ENCODE measurements at regions not wholly inside any gene's neighbourhood (a gene's known extent, or its start where the extent isn't known, plus 50 kb on each side); places are given as distances from the start of the nearest gene placed in this dataset.

DNA sequence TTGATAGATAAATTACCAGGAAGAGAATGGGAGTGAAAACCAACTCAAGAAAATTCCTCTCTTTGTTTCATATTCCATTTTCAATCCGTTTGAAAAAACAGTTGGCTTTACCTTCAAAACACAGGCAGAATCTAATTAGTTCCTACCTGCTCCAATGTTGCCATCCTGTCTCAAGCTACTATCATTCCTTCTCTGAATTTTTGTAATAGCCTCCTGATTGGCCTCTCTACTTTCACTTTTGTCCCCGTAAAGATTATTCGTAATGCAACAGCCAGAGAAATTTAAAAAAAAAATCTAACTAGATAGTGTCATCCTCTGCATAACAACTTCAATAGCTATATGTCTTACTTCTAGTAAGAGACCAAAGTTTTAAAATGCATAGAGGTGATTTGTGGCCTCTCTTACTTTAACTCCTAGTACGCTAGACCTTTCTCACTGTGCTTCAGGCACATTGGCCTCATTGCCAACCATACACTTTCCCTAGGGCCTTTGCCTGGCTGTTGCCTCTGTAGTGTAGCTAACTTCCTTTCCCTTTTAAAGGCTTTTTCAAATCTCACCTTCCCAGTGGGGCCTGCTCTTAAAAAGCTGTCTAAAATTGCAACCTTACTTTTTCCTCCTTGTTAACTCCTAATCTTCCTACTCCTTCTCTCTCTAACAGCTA lies 311.3 kb upstream of the GRIN3A start:
- no peak overlapping the region for H3K4me3 ChIP-seq (ENCODE audit: low read length)
- DNase-seq (ENCODE audit: low read depth, low spot score), result no peak
- WGBS (ENCODE audit: insufficient coverage, insufficient read length), result no CpG with 5 or more reads among the region's 4 CpGs

DNA sequence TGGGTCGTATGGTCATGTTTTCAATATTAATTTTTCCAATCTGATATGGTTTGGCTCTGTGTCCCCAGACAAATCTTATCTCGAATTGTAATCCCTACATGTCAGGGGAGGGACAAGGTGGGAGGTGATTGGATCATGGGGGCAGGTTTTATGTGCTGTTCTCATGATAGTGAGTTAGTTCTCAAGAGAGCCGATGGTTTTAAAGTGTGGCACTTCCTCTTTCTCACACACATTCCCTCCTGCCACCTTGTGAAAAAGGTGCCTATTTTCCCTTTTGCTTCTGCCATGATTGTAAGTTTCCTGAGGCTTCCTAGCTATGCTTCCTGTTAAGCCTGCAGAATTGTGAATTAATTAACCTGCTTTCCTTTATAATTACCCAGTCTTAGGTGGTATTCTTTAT lies 309.1 kb upstream of the GRIN3A start:
- peaks cover 7% of the 10 kb centered on the region for H3K9me3 ChIP-seq (ENCODE audit: control insufficient read depth, insufficient read depth, low read length)
- DNase-seq (ENCODE audit: low read depth, low spot score), result no peak
- H3K27me3 ChIP-seq (ENCODE audit: control insufficient read depth, insufficient read depth, low read length), result no peaks in the 10 kb centered on the region
- H3K27ac ChIP-seq (ENCODE audit: low read length), result no peak overlapping the region
- no peak overlapping the region for H3K4me3 ChIP-seq (ENCODE audit: low read length)
- no peaks in the 10 kb centered on the region for H3K36me3 ChIP-seq (ENCODE audit: control insufficient read depth, insufficient read depth, low read length)
- WGBS (ENCODE audit: insufficient coverage, insufficient read length), result no CpG with 5 or more reads among the region's 3 CpGs
- H3K4me1 ChIP-seq (ENCODE audit: control insufficient read depth, insufficient read depth, low read length), result no peaks in the 10 kb centered on the region

More for the DNA sequence above, 311.3 kb upstream of the GRIN3A start:
- Histone ChIP-seq H3K36me3 (ENCODE audit: control insufficient read depth, insufficient read depth, low read length) (no peaks in the 10 kb centered on the region), H3K4me1 (ENCODE audit: control insufficient read depth, insufficient read depth, low read length) (no peaks in the 10 kb centered on the region), H3K27me3 (ENCODE audit: control insufficient read depth, insufficient read depth, low read length) (no peaks in the 10 kb centered on the region), H3K27ac (ENCODE audit: low read length) (no peak overlapping the region), H3K9me3 (ENCODE audit: control insufficient read depth, insufficient read depth, low read length) (peaks cover 7% of the 10 kb centered on the region)

DNA sequence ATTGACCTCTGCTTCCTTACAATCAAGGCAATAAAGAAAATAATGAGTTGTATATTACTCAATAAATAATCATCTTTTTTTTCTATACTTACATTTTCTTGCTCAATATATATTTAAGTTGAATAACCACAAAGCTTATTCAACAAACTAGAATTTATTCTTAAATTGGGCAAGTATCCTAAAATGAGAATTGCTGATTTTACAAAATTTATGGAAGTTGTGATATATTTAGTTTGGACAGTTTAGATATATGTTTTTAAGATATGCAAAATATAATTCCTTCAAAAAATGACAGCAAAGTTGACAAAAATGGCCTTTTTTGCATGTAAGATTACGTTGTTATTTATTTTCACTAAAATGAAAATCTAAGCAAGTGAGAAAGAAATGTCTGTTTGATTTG lies 305.7 kb upstream of the GRIN3A start:
- Histone ChIP-seq H3K36me3 (ENCODE audit: control insufficient read depth, insufficient read depth, low read length) (no peaks in the 10 kb centered on the region), H3K27me3 (ENCODE audit: control insufficient read depth, insufficient read depth, low read length) (no peaks in the 10 kb centered on the region), H3K9me3 (ENCODE audit: control insufficient read depth, insufficient read depth, low read length) (peaks cover 6% of the 10 kb centered on the region), H3K4me1 (ENCODE audit: control insufficient read depth, insufficient read depth, low read length) (no peaks in the 10 kb centered on the region), H3K4me3 (ENCODE audit: low read length) (no peak overlapping the region), H3K27ac (ENCODE audit: low read length) (no peak overlapping the region)
- no peak for DNase-seq (ENCODE audit: low read depth, low spot score)
- no CpG with 5 or more reads among the region's 1 CpG for WGBS (ENCODE audit: insufficient coverage, insufficient read length)

DNA sequence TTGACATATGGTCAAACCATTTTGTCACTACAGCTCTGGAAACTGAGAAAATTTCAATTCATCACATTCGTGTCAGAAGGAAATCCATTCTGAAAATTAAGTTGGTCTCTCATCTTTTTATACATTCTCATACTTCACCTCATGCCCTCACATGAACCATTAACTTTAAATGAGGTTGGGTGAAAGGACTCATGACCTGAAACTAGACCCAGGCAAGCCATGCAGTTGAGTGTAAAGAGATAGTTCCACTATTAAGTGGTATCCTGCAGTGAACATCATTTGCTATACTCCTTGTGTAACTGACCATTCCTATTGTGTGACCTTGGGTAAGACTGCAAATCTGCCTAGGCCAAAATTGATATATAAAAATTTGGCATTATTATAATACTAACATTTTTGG lies 299.6 kb upstream of the GRIN3A start:
- Histone ChIP-seq H3K27me3 (ENCODE audit: control insufficient read depth, insufficient read depth, low read length) (no peaks in the 10 kb centered on the region), H3K27ac (ENCODE audit: low read length) (no peak overlapping the region), H3K4me1 (ENCODE audit: control insufficient read depth, insufficient read depth, low read length) (no peaks in the 10 kb centered on the region), H3K9me3 (ENCODE audit: control insufficient read depth, insufficient read depth, low read length) (peaks cover 1% of the 10 kb centered on the region; the same call in 1 of the 2 replicates), H3K4me3 (ENCODE audit: low read length) (no peak overlapping the region), H3K36me3 (ENCODE audit: control insufficient read depth, insufficient read depth, low read length) (no peaks in the 10 kb centered on the region)
- WGBS (ENCODE audit: insufficient coverage, insufficient read length), result no CpG with 5 or more reads among the region's 1 CpG
- no peak for DNase-seq (ENCODE audit: low read depth, low spot score)

DNA sequence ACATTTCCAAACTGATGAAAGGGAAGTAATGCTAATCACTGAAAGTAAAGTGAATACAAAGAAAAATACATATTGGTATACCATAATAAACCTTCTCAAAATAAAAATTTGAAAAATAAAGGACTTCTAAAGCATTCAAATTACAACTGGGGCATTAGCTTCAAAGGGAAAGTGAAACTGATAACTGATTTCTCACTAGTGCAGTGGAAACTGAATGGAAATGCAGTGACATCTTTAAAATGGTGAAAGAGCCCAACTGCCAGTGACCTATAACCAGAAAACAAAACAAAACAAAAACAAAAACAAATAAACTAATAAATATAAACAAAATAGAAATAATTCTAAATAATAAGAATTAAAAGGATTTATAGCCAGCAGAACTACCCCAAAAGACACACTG lies 297.5 kb upstream of the GRIN3A start:
- Histone ChIP-seq H3K4me1 (ENCODE audit: control insufficient read depth, insufficient read depth, low read length) (no peaks in the 10 kb centered on the region), H3K4me3 (ENCODE audit: low read length) (no peak overlapping the region), H3K27me3 (ENCODE audit: control insufficient read depth, insufficient read depth, low read length) (no peaks in the 10 kb centered on the region), H3K27ac (ENCODE audit: low read length) (no peak overlapping the region), H3K36me3 (ENCODE audit: control insufficient read depth, insufficient read depth, low read length) (no peaks in the 10 kb centered on the region), H3K9me3 (ENCODE audit: control insufficient read depth, insufficient read depth, low read length) (peaks cover 3% of the 10 kb centered on the region)
- no peak for DNase-seq (ENCODE audit: low read depth, low spot score)

DNA sequence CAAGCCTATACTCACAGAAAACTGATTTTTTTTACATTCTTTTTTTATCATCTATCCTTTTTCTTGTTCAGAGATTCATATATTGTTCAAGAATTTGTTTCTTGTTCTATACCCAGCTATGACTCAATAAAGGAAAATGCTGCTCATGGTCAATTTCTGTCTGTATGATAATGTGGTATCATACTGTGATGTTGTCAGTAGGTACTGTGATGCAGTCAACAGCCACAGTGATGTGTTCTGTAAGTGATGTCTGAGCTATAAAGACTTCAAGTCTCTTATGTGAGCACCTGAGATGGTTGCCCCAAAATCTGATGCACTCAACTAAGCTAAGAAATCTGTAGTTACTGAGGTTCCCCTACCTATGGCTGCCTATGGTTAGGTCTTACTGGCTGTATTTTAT lies 294.2 kb upstream of the GRIN3A start:
- Histone ChIP-seq H3K4me3 (ENCODE audit: low read length) (no peak overlapping the region), H3K27ac (ENCODE audit: low read length) (no peak overlapping the region), H3K9me3 (ENCODE audit: control insufficient read depth, insufficient read depth, low read length) (peaks cover 6% of the 10 kb centered on the region), H3K36me3 (ENCODE audit: control insufficient read depth, insufficient read depth, low read length) (no peaks in the 10 kb centered on the region), H3K4me1 (ENCODE audit: control insufficient read depth, insufficient read depth, low read length) (no peaks in the 10 kb centered on the region), H3K27me3 (ENCODE audit: control insufficient read depth, insufficient read depth, low read length) (no peaks in the 10 kb centered on the region)
- DNase-seq (ENCODE audit: low read depth, low spot score), result no peak

DNA sequence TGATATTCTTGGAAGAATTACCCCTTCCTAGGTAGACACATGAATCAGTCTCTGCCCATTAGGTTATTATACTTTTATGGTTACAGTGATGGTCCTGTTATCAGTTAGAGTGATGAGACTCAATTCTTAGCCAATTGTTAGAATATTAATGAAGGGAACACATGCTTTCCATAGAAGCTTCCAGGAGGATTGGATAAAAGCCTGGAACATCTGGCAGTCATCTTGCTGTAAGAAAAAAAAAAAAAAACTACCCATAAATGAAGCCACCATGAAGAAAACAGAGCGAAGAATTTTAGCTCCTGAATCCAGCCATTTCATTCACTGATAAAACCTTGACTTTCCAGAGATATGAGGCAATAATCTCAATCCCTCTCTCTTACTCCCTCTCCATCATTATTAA lies 262.5 kb upstream of the GRIN3A start:
- no CpG with 5 or more reads among the region's 1 CpG for WGBS (ENCODE audit: insufficient coverage, insufficient read length)

DNA sequence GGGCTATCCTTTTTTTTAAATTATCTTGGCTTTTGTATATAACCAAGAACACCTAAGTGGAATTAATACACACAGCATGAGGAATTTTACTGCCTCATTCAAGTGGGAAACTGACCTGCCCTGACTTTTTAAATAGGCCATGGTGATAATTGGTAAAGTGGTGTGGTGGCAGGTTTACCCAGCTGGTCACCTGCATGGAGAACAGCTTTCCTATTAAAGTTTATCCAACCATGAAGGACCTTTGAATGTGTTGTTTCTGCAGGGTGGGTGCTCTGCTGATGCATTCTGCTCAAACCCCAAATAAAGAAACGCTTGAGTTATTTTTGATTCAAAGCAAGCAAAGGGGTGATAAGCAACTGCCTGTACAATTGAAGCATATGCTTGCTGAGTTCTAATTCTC lies 261.0 kb upstream of the GRIN3A start:
- Histone ChIP-seq H3K27me3 (ENCODE audit: control insufficient read depth, insufficient read depth, low read length) (no peaks in the 10 kb centered on the region), H3K36me3 (ENCODE audit: control insufficient read depth, insufficient read depth, low read length) (no peaks in the 10 kb centered on the region), H3K27ac (ENCODE audit: low read length) (no peak overlapping the region), H3K4me1 (ENCODE audit: control insufficient read depth, insufficient read depth, low read length) (no peaks in the 10 kb centered on the region), H3K4me3 (ENCODE audit: low read length) (no peak overlapping the region), H3K9me3 (ENCODE audit: control insufficient read depth, insufficient read depth, low read length) (peaks cover 10% of the 10 kb centered on the region)
- WGBS (ENCODE audit: insufficient coverage, insufficient read length), result no CpG with 5 or more reads among the region's 1 CpG
- no peak for DNase-seq (ENCODE audit: low read depth, low spot score)

More for the DNA sequence above, 262.5 kb upstream of the GRIN3A start:
- Histone ChIP-seq H3K27ac (ENCODE audit: low read length) (no peak overlapping the region), H3K36me3 (ENCODE audit: control insufficient read depth, insufficient read depth, low read length) (no peaks in the 10 kb centered on the region), H3K27me3 (ENCODE audit: control insufficient read depth, insufficient read depth, low read length) (no peaks in the 10 kb centered on the region), H3K4me1 (ENCODE audit: control insufficient read depth, insufficient read depth, low read length) (no peaks in the 10 kb centered on the region), H3K4me3 (ENCODE audit: low read length) (no peak overlapping the region), H3K9me3 (ENCODE audit: control insufficient read depth, insufficient read depth, low read length) (peaks cover 7% of the 10 kb centered on the region)
- no peak for DNase-seq (ENCODE audit: low read depth, low spot score)

DNA sequence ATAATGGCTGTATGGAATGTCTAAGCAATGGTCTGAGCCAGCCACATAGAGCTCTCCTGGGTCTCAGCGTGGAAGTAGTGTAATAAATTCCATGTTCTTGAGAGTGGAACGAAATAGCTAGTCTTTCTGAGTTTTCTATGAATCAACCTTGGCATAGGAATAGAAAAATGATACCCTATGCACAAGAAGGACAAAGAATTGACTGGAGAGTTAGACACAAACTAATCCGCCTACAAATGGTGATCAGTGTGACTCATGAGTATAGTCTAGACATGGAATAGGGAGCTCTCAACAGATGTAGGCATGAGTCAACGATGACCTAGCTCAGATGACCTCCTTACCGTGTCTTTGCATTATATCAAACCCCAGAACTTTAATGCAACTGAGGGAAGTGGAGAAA lies 256.8 kb upstream of the GRIN3A start:
- Histone ChIP-seq H3K9me3 (ENCODE audit: control insufficient read depth, insufficient read depth, low read length) (peaks cover 8% of the 10 kb centered on the region), H3K27me3 (ENCODE audit: control insufficient read depth, insufficient read depth, low read length) (no peaks in the 10 kb centered on the region), H3K36me3 (ENCODE audit: control insufficient read depth, insufficient read depth, low read length) (no peaks in the 10 kb centered on the region), H3K27ac (ENCODE audit: low read length) (no peak overlapping the region), H3K4me3 (ENCODE audit: low read length) (no peak overlapping the region), H3K4me1 (ENCODE audit: control insufficient read depth, insufficient read depth, low read length) (no peaks in the 10 kb centered on the region)
- DNase-seq (ENCODE audit: low read depth, low spot score), result no peak
- no CpG with 5 or more reads among the region's 5 CpGs for WGBS (ENCODE audit: insufficient coverage, insufficient read length)

DNA sequence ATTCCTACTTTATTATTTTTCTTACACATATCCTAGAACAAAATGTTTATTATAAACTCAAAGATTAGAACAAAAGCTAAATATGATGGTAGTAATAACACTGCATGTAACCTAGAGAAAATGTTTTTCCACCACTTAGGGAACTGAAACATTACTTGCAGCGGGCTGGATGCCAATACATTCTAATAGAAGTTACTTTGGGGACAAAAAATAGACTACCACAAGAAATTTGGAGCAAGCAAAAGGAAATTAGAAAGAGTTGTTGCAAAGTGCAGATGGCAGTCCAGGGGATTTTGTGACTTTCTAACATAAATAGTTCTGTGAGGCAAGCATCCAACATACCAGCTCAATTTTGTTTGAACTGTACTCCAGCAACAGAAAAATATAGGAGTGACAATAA lies 255.3 kb upstream of the GRIN3A start:
- no CpG with 5 or more reads among the region's 1 CpG for WGBS (ENCODE audit: insufficient coverage, insufficient read length)
- no peak overlapping the region for H3K27ac ChIP-seq (ENCODE audit: low read length)
- no peak for DNase-seq (ENCODE audit: low read depth, low spot score)
- H3K27me3 ChIP-seq (ENCODE audit: control insufficient read depth, insufficient read depth, low read length), result no peaks in the 10 kb centered on the region
- H3K4me3 ChIP-seq (ENCODE audit: low read length), result no peak overlapping the region
- H3K36me3 ChIP-seq (ENCODE audit: control insufficient read depth, insufficient read depth, low read length), result no peaks in the 10 kb centered on the region
- H3K9me3 ChIP-seq (ENCODE audit: control insufficient read depth, insufficient read depth, low read length), result peaks cover 5% of the 10 kb centered on the region; the same call in 1 of the 2 replicates
- no peaks in the 10 kb centered on the region for H3K4me1 ChIP-seq (ENCODE audit: control insufficient read depth, insufficient read depth, low read length)

DNA sequence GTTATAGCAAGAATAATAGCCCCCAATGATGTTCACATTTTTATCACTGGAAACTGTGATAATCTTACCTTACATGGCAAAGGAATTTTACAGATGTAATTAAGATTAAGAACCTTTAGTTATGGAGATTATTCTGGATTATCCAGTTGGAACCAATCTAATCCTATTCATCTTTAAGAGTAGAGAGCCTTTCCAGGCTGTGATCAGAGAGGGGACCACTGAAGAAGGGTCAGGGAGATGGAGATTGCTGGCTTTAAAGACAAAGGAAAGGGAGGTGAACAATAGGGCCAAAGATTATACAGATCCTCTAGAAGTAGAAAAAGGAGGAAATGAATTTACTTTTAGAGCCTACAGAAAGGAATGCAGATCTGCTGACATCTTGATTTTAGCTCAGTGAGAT lies 253.5 kb upstream of the GRIN3A start:
- H3K27ac ChIP-seq (ENCODE audit: low read length), result no peak overlapping the region
- H3K36me3 ChIP-seq (ENCODE audit: control insufficient read depth, insufficient read depth, low read length), result no peaks in the 10 kb centered on the region
- no peaks in the 10 kb centered on the region for H3K4me1 ChIP-seq (ENCODE audit: control insufficient read depth, insufficient read depth, low read length)
- no peak for DNase-seq (ENCODE audit: low read depth, low spot score)
- no peaks in the 10 kb centered on the region for H3K27me3 ChIP-seq (ENCODE audit: control insufficient read depth, insufficient read depth, low read length)
- peaks cover 5% of the 10 kb centered on the region; the same call in 1 of the 2 replicates for H3K9me3 ChIP-seq (ENCODE audit: control insufficient read depth, insufficient read depth, low read length)
- H3K4me3 ChIP-seq (ENCODE audit: low read length), result no peak overlapping the region
